DLD1 (cell line): ENCODE measurements at regions not wholly inside any gene's neighbourhood (a gene's known extent, or its start where the extent isn't known, plus 50 kb on each side); places are given as distances from the start of the nearest gene placed in this dataset.

Experiments
- in situ Hi-C: cut with HindIII; loops from 2 replicates; pipeline ENCODE4 v1.10.0; 2017; ENCODE audit warnings: low sequenced_read_pairs

GRCh38 chr1:30489737-30490389 lies 233.5 kb downstream of the MATN1 start:
- in situ Hi-C loops, result loop anchor here (10.0 kb wide), 1 partner anchor 65 kb away; no protein-coding TSS in a partner anchor

DNA sequence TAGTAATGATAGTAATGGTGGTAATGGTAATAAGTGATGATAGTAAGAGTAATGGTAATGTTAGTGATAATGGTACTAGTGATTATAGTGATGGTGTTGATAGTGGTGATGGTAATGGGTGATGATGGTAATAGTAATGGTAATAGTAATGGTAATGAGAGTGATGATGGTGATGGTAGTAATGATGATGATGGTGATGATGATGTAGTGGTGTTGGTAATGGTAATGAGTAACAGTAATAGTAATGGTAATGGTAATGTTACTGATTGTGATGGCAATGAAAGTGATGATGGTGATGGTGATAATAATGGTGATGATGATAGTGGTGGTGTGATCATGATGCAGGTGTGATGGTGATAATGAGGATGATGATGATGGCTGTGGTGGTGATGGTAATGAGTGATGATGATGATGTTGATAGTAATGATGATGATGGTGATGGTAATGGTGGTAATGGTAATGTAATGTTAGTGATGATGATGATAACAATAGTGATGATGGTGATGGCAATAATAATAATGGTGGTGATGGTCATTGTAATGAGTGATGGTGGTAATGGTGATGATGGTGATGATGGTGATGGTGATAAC lies 235.0 kb downstream of the MATN1 start:
- in situ Hi-C loops, result no loop called here

GRCh38 chr1:30487042-30487441 lies 236.3 kb downstream of the MATN1 start:
- in situ Hi-C loops, result no loop called here

GRCh38 chr1:30485072-30485471 lies 238.3 kb downstream of the MATN1 start:
- in situ Hi-C loops, result no loop called here

- in situ Hi-C loops, result no loop called here
Observed at GRCh38 chr1:30484668-30485067, 238.7 kb downstream of the MATN1 start.

DNA sequence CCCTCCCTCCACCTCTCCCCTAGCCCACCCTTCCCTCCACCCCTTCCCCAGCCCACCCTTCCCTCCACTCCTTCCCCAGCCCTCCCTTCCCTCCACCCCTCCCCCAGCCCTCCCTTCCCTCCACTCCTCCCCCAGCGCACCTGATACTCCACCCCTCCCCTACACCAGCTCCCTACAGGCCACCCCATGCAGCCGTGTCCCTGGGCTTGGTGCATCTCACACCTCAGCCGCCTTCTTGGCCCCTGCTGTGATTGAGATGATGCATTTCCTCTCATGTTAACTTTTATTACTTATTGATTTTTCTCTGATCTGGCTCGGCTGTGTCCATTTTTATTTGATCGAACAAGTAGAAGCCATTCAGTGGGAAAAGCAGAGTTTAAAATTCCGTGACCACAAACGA lies 243.8 kb downstream of the MATN1 start:
- in situ Hi-C loops, result no loop called here

DNA sequence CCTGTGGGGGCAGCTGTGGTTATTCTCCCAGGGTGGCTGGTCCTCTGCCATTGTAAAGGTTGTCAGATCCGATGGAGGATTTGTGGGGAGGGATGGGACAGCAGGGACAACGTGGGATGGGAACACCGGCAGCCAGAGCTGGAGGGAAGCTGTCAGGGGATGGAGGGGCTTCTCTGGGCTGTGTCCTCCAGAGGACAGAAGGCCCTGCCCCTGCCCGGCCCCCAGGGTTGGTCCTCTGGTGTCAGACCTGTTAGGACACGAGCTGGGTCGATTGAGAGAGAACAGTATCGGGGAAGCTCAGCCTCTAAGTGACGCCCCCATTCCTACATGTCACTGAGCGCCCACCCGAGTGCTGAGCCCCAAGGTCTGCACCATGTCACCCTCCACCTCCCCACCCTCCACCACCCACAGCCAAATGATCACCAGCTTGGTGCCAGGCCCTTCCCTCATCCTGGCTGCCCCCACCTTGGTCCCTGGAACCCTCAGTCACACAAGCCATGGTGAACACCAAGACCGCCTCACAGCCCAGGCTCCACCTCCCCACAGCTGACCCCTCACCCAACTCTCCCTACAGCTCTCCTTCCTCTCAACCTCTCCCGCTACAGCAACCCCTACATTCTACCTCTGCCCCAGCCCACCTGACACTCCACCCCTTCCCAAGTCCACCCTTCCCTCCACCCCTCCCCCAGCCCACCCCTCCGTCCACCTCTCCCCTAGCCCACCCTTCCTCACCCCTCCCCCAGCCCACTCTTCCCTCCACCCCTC lies 244.4 kb downstream of the MATN1 start:
- in situ Hi-C loops, result no loop called here

- in situ Hi-C loops, result no loop called here
Observed at GRCh38 chr1:30478283-30478682, 245.1 kb downstream of the MATN1 start.

DNA sequence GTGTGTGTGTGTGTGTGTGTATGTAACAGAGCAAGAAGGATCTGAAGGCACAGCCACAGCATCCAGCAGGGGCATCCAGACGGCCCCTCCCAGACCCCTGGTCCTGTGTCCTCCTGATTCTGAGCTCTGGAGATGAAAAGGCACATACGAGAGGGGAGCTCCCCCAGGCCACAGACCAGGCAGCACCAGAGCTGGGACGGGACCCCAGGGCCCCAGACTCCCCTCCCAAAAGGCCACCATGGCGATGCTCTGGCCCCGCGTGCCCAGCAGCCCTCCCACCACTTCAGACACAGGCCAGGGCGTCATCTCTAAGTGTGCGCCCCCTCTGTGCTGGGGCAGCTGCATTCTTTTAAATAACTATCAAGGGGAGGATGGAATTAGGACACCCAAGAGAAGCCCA lies 245.8 kb downstream of the MATN1 start:
- in situ Hi-C loops, result no loop called here

- in situ Hi-C loops, result no loop called here
Observed at GRCh38 chr1:30476911-30477459, 246.4 kb downstream of the MATN1 start.

- in situ Hi-C loops, result no loop called here
Observed at GRCh38 chr1:30476476-30476875, 246.9 kb downstream of the MATN1 start.

DNA sequence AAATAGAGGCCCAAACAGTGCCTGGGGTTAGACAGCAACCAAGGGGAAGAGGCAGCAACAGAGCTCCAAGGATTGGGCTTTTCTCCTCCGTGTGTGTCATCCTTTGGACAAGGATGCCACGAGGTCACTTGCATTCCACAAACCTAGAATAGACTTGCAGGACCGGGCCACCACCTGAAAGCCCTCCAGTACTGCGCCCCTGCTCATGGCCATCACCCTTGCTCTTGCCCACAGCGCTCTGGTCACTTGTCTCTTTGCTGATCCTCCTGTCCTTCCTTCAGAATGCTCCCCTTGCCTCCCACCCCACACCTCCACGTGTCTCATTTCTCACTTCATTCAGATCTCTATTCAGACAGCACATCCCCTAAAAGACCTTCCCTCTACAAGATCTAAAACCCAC lies 247.4 kb downstream of the MATN1 start:
- in situ Hi-C loops, result no loop called here

DNA sequence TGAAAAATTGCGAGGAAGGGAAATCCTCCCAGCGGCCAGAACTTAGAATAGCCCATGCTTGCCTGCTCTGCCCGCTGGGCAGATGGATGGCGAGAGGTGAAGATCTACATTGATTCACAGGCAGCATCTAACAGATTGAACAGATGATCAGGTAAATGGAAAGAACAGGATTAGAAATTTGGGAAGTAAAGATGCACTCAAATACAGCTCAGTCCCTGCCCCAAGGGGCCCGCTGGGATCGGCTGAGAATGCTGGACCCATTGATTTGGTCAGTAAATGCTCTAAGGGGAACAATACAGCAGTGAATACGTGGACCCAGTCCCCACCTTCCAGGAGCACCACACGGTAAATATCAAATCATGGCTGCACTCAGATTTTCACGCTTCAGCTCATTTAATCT lies 248.2 kb downstream of the MATN1 start:
- in situ Hi-C loops, result no loop called here

DNA sequence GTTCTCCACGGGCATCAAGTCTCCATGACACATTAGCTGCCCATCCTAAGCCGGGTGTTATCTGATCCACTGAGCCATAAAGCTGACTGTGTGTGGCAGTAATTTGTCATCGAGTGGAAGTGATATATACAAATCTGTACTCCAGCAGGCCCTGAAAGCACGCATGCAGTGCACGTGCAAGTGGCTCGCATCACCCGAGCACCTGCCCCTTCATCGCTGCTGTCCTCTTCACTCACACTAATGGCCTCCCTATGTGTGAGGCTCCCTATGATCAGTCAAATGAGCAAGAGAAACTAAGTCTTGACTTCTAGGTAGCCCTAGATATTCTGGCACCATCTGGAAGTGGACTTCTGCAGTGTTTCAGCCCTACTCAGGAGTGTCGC lies 248.6 kb downstream of the MATN1 start:
- in situ Hi-C loops, result no loop called here

GRCh38 chr1:30473922-30474817 lies 249.2 kb downstream of the MATN1 start:
- in situ Hi-C loops, result no loop called here

DNA sequence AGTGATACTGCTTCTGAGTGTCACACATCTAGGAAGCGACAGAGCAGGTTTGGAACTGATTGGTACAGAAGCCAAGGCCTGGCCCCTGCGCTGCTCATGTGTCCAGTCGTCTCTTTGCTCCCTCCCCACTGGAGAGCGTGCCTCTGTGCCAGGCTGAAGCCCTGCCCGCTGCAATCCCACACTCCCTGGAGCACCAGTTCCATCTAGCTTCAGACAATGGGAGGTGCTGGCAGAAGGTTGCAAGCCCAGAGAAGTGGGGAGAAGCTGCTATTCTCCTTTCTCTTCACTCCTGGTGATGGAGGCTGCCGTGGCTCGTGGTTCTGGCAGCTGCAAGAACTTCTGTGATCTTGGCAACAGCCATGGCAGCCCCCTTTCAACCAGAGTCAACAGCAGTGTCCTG lies 250.9 kb downstream of the MATN1 start:
- in situ Hi-C loops, result no loop called here

GRCh38 chr1:30472009-30472408 lies 251.4 kb downstream of the MATN1 start:
- in situ Hi-C loops, result no loop called here

DNA sequence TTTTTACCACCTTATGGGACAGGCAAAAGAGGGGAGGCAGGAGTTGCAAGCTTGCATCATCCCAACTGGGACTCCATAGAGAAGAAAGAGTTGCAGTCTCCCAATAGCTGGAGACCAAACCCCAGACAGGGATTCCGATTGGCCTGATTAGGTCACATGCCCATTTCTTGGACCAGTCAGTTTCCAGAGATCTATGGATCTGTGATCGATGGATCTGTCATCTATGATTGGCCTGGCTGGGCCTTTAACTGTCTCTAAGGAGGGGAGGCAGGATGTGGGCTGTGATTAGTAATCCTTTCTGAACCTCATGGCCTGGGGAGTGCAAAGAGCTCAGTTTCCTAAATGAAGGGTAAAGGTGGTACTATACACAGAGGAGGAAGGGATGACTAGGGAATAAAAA lies 252.1 kb downstream of the MATN1 start:
- in situ Hi-C loops, result no loop called here

GRCh38 chr1:30469426-30469825 lies 254.0 kb downstream of the MATN1 start:
- in situ Hi-C loops, result no loop called here

- in situ Hi-C loops, result no loop called here
Observed at GRCh38 chr1:30467101-30467500, 256.3 kb downstream of the MATN1 start.

GRCh38 chr1:30466610-30467009 lies 256.8 kb downstream of the MATN1 start:
- in situ Hi-C loops, result no loop called here
